Effector memory CD8-positive, alpha-beta T cell (primary cell): ENCODE measurements at regions not wholly inside any gene's neighbourhood (a gene's known extent, or its start where the extent isn't known, plus 50 kb on each side); places are given as distances from the start of the nearest gene placed in this dataset.
"Not testable (repeated sequence)": the region's sequence is repeated elsewhere in the genome, so short reads cannot be mapped to it uniquely, and the experiment has no call there.

Experiments used
- ATAC-seq: fragments of 150-1000 bp; cut with Tn5 transposase; replicated peaks from 2 replicates; pipeline ENCODE4 v1.10.0; 2021; ENCODE audit warnings: mild to moderate bottlenecking, moderate library complexity
- DNase-seq, 3 experiments: peaks; one replicate each; pipeline ENCODE4 v3.0.0; 2021
- H3K27ac Mint-ChIP-seq, 2 donors: one replicate each; pipeline ENCODE4 v1.8.0; 2022; ENCODE audit warnings: mild to moderate bottlenecking in 2 of 2, mixed read lengths in 2 of 2, moderate library complexity in 2 of 2
- H3K27me3 Mint-ChIP-seq, 2 donors: one replicate each; pipeline ENCODE4 v1.8.0; 2022; ENCODE audit warnings: mixed read lengths in 2 of 2
- H3K36me3 Mint-ChIP-seq: one replicate; pipeline ENCODE4 v1.8.0; 2022; ENCODE audit warnings: mild to moderate bottlenecking, moderate library complexity, mixed read lengths; ENCODE audit not compliant: insufficient read depth
- H3K4me1 Mint-ChIP-seq, 2 donors: one replicate each; pipeline ENCODE4 v1.8.0; 2022; ENCODE audit warnings: low read depth in 2 of 2, mixed read lengths in 2 of 2
- H3K4me3 Mint-ChIP-seq, 2 donors: one replicate each; pipeline ENCODE4 v1.8.0; 2022; ENCODE audit warnings: mild to moderate bottlenecking in 2 of 2, mixed read lengths in 2 of 2, moderate library complexity in 2 of 2
- H3K9me3 Mint-ChIP-seq, 2 donors: one replicate each; pipeline ENCODE4 v1.8.0; 2022; ENCODE audit warnings: mixed read lengths in 2 of 2

DNA sequence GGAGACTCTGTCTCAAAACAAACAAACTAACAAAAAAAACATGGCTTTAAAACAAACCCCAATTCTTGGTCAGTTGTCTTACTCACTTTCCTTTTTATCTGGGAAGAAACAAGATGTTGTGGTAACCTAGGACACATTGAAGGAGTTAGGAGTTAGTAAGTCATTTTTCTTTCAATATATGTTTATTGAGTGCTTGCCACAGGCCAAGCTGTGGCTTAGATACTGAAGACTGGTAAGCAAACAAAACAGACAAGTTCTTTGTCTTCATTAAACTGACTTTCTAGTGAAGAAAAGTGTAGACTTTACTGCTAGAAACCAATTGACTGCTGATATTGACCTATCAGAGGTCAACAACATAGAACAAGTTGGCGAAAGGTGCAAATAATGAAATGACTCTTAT is 1228.3 kb upstream of the FAM98A start:
- H3K36me3 Mint-ChIP-seq: no peaks in the 10 kb centered on the region
- H3K27ac Mint-ChIP-seq: no peak overlapping the region

DNA sequence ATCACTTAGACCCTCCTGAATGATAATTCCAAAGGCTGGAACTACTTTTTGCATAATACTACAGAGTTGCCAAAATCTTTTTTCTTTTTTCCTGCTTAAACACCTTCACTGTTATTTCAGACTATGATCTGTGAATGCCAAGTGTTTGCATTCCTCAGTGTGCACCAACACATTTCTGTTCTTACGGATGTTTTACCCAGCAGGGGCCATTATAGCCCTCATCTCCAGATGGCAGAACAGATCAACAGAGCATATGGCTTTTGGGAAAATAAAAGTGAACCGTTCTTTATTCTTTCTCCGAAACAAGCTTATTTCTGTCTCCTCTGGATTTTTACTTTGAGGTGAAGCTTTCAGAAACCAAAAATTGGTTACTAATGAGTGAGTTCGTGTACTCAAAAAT is 1226.6 kb upstream of the FAM98A start:
- Mint-ChIP-seq H3K9me3 (peaks cover 11 to 12% of the 10 kb centered on the region in 2 donors), H3K4me1 (no peaks in the 10 kb centered on the region), H3K4me3 (no peak overlapping the region), H3K27ac (no peak overlapping the region), H3K36me3 (no peaks in the 10 kb centered on the region), H3K27me3 (no peaks in the 10 kb centered on the region)
- no peak for DNase-seq
- ATAC-seq: no peak

More for the DNA sequence above, 1228.3 kb upstream of the FAM98A start:
- Mint-ChIP-seq H3K4me3 (no peak overlapping the region), H3K4me1 (no peaks in the 10 kb centered on the region), H3K27me3 (no peaks in the 10 kb centered on the region), H3K9me3 (peaks cover 8 to 9% of the 10 kb centered on the region in 2 donors)
- ATAC-seq: no peak
- DNase-seq: no peak

GRCh38 chr2:34822616-34823015 is 1223.5 kb upstream of the FAM98A start:
- Mint-ChIP-seq H3K36me3 (no peaks in the 10 kb centered on the region), H3K27me3 (no peaks in the 10 kb centered on the region), H3K9me3 (peaks cover 11 to 12% of the 10 kb centered on the region in 2 donors), H3K27ac (no peak overlapping the region), H3K4me1 (no peaks in the 10 kb centered on the region), H3K4me3 (no peak overlapping the region)
- no peak for DNase-seq
- no peak for ATAC-seq

DNA sequence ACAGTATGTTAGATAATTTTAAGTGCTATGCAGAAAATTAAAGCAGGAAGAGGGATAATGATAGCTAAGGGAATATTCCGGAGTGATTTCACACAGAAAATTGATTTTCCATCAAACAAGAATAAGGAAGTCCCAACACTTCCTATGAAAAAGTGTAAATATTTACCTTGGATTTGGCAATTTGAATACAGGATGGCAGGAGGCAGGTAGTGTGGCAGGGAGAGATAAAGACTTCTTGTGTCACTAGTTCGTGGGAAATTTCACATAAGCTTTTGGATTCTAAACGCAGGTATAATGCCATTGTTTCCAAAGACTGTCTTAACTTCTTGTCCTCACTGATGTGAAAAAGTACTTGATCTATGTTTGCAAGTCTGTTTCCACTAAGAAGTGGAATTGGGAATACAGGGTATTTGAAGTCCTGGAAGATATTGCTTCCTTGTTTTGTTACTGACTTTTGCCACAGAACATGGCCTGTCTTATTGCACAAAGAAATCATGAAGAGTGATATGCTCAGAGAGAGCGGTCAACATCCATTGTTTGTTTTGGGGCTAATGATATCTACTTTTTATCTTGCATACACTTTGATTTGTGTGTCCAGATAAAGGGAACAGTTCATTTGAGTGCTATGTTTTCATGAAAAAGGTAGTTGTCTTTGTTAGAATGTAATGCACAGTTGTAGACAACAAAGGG is 1216.1 kb upstream of the FAM98A start:
- H3K9me3 Mint-ChIP-seq: peaks cover 0 to 4% of the 10 kb centered on the region in 2 donors
- no peak overlapping the region for H3K27ac Mint-ChIP-seq
- DNase-seq (no peak), ATAC-seq (no peak)
- H3K4me3 Mint-ChIP-seq: no peak overlapping the region
- no peaks in the 10 kb centered on the region for H3K4me1 Mint-ChIP-seq
- no peaks in the 10 kb centered on the region for H3K27me3 Mint-ChIP-seq
- no peaks in the 10 kb centered on the region for H3K36me3 Mint-ChIP-seq

DNA sequence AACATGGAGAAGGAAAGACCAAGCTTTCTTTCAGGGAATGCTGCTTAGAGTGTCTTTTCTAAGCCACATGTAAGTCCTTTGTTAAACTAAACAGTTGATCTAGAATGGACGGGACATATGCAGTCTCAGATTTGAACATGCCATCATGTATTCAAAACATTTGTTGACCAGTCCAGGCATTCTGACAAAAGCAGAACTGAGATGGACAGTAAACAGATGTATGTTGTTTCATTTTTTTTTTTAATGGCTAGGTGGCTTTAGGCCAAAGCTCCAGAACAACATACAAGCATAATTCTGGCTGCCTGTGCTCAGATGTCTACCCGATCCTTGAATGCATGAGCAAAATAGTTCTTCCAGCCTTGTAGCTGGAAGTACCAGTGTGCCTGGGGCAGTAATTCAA is 1211.4 kb upstream of the FAM98A start:
- Mint-ChIP-seq H3K9me3 (peaks cover 0 to 3% of the 10 kb centered on the region in 2 donors), H3K4me3 (no peak overlapping the region), H3K27ac (no peak overlapping the region), H3K4me1 (no peaks in the 10 kb centered on the region), H3K27me3 (no peaks in the 10 kb centered on the region), H3K36me3 (no peaks in the 10 kb centered on the region)
- ATAC-seq: no peak
- DNase-seq: no peak

DNA sequence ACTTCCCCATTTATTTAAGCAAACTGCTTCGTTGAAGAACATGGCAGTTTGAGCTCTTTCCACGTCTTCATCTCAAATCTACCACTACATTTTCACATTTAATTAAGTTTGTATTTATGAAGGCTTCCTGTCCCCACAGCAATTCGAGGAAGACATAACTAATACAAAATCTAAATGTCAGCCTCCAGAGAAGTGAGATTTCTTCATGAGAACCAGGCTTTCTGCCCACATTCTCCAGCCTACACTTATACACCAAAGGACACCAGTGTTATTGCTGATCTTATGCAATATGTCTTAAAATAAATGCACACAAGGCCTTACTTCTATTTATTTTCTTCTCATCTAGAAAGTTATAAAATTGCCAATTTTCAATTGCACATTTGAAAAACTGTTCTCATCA is 1209.3 kb upstream of the FAM98A start:
- ATAC-seq (no peak), DNase-seq (no peak)
- Mint-ChIP-seq H3K36me3 (no peaks in the 10 kb centered on the region), H3K27ac (no peak overlapping the region), H3K9me3 (peaks cover 0 to 3% of the 10 kb centered on the region in 2 donors), H3K4me1 (no peaks in the 10 kb centered on the region), H3K4me3 (no peak overlapping the region), H3K27me3 (no peaks in the 10 kb centered on the region)

DNA sequence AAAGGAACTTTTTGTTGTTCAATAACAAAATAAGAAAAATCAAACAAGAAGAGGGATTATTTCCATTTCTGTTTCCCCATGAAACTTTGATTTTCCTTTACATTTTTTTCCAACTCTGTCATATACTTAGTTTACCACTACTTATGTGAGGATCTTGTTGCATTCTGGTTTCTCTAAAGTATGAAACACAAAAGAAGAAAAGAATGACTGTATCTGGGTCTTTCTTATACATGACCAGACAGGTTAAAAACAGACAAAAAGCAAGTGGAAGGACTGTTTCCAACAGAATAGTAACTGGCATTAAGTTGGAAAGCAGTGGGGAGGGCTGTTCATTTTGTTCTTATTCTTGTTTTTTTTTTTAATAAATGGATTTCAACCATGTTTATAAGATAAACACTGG is 1207.8 kb upstream of the FAM98A start:
- ATAC-seq (no peak), DNase-seq (no peak)
- H3K36me3 Mint-ChIP-seq: no peaks in the 10 kb centered on the region
- no peak overlapping the region for H3K27ac Mint-ChIP-seq
- no peaks in the 10 kb centered on the region for H3K4me1 Mint-ChIP-seq
- H3K4me3 Mint-ChIP-seq: no peak overlapping the region
- H3K9me3 Mint-ChIP-seq: peaks cover 0 to 3% of the 10 kb centered on the region in 2 donors
- H3K27me3 Mint-ChIP-seq: no peaks in the 10 kb centered on the region

DNA sequence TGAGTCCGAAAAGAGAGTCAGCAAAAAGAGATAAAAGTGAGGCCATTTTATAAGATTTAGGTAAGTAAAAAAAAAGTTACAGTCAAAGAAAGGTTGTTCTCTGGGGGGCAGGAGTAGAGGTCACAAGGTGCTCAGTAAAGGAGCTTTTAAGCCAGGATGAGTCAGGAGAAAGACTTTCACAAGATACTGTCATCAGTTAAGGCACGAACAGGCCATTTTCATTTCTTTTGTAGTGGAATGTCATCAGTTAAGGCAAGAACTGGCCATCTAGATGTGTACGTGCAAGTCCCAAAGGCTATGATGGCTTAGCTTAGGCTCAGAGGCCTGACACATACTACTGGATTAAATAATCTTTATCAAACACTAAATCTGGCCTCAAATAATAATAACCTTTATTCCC is 1207.3 kb upstream of the FAM98A start:
- no peak for DNase-seq
- Mint-ChIP-seq H3K36me3 (no peaks in the 10 kb centered on the region), H3K4me1 (no peaks in the 10 kb centered on the region), H3K4me3 (no peak overlapping the region), H3K27ac (no peak overlapping the region), H3K27me3 (no peaks in the 10 kb centered on the region), H3K9me3 (peaks cover 0 to 3% of the 10 kb centered on the region in 2 donors)
- no peak for ATAC-seq

DNA sequence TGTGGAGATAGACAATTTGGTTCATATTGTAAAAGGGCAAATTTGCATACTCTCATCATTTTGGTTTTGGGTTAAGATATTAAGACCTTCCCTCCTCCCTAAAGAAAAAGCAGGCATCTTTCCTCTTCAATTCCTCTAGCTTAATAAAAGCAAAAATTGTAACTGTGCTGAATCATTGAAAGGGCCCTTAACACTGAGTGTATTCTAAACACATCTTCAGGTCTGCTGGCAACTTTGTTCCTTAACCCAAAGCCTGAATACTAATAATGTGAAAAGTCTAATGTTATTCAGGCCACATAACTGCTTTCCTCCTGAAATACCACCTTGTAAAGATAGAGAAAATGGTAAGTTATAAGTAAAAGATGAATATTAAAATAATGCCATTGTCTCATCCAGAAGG is 1200.5 kb upstream of the FAM98A start:
- no peaks in the 10 kb centered on the region for H3K4me1 Mint-ChIP-seq
- ATAC-seq: no peak
- no peak for DNase-seq
- H3K27ac Mint-ChIP-seq: no peak overlapping the region
- H3K9me3 Mint-ChIP-seq: no peaks in the 10 kb centered on the region
- H3K4me3 Mint-ChIP-seq: no peak overlapping the region
- H3K36me3 Mint-ChIP-seq: no peaks in the 10 kb centered on the region
- no peaks in the 10 kb centered on the region for H3K27me3 Mint-ChIP-seq

DNA sequence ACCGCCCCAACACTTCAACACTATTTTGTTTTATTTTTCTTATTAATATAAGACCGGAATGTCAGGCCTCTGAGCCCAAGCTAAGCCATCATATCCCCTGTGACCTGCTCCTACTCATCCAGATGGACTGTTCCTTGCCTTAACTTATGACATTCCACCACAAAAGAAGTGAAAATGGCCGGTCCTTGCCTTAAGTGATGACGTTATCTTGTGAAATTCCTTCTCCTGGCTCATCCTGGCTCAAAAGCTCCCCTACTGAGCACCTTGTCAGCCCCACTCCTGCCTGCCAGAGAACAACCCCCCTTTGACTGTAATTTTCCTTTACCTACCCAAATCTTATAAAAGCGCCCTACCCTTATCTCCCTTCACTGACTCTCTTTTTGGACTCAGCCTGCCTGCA is 1196.5 kb upstream of the FAM98A start:
- not testable (repeated sequence) for ATAC-seq, H3K27ac Mint-ChIP-seq, H3K36me3 Mint-ChIP-seq, H3K4me3 Mint-ChIP-seq, H3K27me3 Mint-ChIP-seq, H3K4me1 Mint-ChIP-seq, H3K9me3 Mint-ChIP-seq, DNase-seq

DNA sequence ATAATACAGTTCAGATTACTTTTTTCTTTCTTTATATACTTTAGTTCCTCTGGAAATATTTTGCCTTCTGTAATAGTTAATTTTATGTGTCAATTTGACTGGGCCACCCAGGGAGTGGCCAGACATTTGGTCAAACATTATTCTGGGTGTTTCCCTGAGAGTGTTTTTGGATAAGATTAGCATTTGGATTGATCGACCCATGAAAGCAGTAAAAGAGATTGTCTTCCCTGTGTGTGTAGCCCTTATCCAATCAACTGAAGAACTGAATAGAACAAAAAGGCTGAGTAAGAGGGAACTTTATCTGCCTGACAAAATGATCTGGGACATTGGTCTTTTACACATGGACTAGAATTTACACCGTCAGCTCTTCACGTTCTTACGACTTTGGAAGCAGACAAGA is 1190.1 kb upstream of the FAM98A start:
- Mint-ChIP-seq H3K36me3 (no peaks in the 10 kb centered on the region), H3K4me3 (no peak overlapping the region), H3K27ac (no peak overlapping the region), H3K27me3 (no peaks in the 10 kb centered on the region), H3K4me1 (no peaks in the 10 kb centered on the region), H3K9me3 (peaks cover 10 to 13% of the 10 kb centered on the region in 2 donors)
- DNase-seq (no peak), ATAC-seq (no peak)

GRCh38 chr2:34787341-34787740 is 1188.2 kb upstream of the FAM98A start:
- no peak for DNase-seq
- Mint-ChIP-seq H3K27ac (no peak overlapping the region), H3K9me3 (peaks cover 10 to 13% of the 10 kb centered on the region in 2 donors), H3K36me3 (no peaks in the 10 kb centered on the region), H3K4me1 (no peaks in the 10 kb centered on the region), H3K4me3 (no peak overlapping the region), H3K27me3 (no peaks in the 10 kb centered on the region)
- no peak for ATAC-seq

DNA sequence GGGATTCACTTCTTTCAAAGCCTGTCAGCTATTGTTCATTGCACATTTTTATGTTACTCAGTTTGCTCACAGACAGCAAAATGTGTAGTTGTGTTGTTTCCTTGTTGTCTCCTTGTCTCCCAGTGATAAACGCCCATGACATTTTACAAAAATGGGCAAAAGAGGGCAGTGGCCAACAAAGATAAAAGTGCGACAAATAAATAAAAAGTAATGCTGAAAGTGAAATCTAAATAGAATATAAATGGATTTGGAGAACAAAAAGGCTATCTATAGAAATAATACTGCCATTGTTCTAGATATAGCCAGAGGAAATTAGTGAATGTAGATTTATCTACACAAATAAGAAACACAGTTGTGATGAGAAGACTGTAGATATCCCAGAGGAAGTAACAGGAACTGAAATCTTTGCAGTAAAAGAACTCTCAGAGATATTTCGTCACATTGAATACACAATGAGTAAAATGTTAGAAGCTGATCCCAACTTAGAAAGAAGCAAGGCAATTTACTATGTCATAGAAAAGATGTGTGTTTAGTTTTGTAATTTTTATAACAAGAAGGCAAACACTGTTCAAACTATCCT is 1186.2 kb upstream of the FAM98A start:
- ATAC-seq (no peak), DNase-seq (no peak)
- H3K4me1 Mint-ChIP-seq: no peaks in the 10 kb centered on the region
- H3K27ac Mint-ChIP-seq: no peak overlapping the region
- no peaks in the 10 kb centered on the region for H3K36me3 Mint-ChIP-seq
- no peaks in the 10 kb centered on the region for H3K27me3 Mint-ChIP-seq
- no peak overlapping the region for H3K4me3 Mint-ChIP-seq
- peaks cover 8 to 15% of the 10 kb centered on the region in 2 donors for H3K9me3 Mint-ChIP-seq

GRCh38 chr2:34784701-34785100 is 1185.6 kb upstream of the FAM98A start:
- H3K4me1 Mint-ChIP-seq: no peaks in the 10 kb centered on the region
- H3K4me3 Mint-ChIP-seq: no peak overlapping the region
- H3K9me3 Mint-ChIP-seq: peaks cover 5 to 10% of the 10 kb centered on the region in 2 donors
- ATAC-seq (no peak), DNase-seq (no peak)
- H3K36me3 Mint-ChIP-seq: no peaks in the 10 kb centered on the region
- no peak overlapping the region for H3K27ac Mint-ChIP-seq
- H3K27me3 Mint-ChIP-seq: no peaks in the 10 kb centered on the region
